HL-60 (cell line): ENCODE measurements at regions not wholly inside any gene's neighbourhood (a gene's known extent, or its start where the extent isn't known, plus 50 kb on each side); places are given as distances from the start of the nearest gene placed in this dataset.

ENCODE experiments used
- DNase-seq, 2 experiments: peaks; one replicate each; pipeline ENCODE4 v3.0.0-alpha.2; 2010 to 2020; ENCODE audit warnings: low read depth in 1 of 2, low spot score in 1 of 2
- H3K27ac ChIP-seq: fragments of 250-450 bp; sonication (Bioruptor Pico); replicated peaks from 2 replicates; pipeline ENCODE4 v1.5.1; 2020; ENCODE audit warnings: mild to moderate bottlenecking, moderate library complexity
- H3K27me3 ChIP-seq: fragments of 250-450 bp; sonication (Bioruptor Pico); 2 replicates; pipeline ENCODE4 v1.5.1; 2021; ENCODE audit warnings: mild to moderate bottlenecking, moderate library complexity; ENCODE audit not compliant: insufficient read depth, poor library complexity, severe bottlenecking
- H3K4me3 ChIP-seq: replicated peaks from 2 replicates; pipeline ENCODE4 v1.5.1; 2011; ENCODE audit warnings: mild to moderate bottlenecking, control low read depth, low read length; ENCODE audit not compliant: insufficient read depth
- CTCF ChIP-seq: IDR thresholded peaks from one replicate; pipeline ENCODE4 v1.5.1; 2011; ENCODE audit warnings: low read length, control low read depth, inconsistent platforms; ENCODE audit not compliant: insufficient read depth
- GABPA ChIP-seq: IDR thresholded peaks from 2 replicates; pipeline ENCODE4 v1.6.1; 2012; ENCODE audit warnings: low read depth
- POLR2AphosphoS5 ChIP-seq: IDR thresholded peaks from 2 replicates; pipeline ENCODE4 v1.6.1; 2012; ENCODE audit warnings: low read depth
- REST ChIP-seq: IDR thresholded peaks from 2 replicates; pipeline ENCODE4 v1.6.1; 2012; ENCODE audit warnings: low read depth; ENCODE audit not compliant: insufficient replicate concordance
- SPI1 ChIP-seq: IDR thresholded peaks from 2 replicates; pipeline ENCODE4 v1.6.1; 2012; ENCODE audit warnings: low read depth, mild to moderate bottlenecking, borderline replicate concordance

- H3K27ac ChIP-seq: no peak overlapping the region
- no peaks in the 10 kb centered on the region for H3K27me3 ChIP-seq
- no peak for DNase-seq
- H3K4me3 ChIP-seq: no peak overlapping the region
- TF ChIP-seq REST: no peak
- TF ChIP-seq GABPA: no peak
- TF ChIP-seq SPI1: no peak
- TF ChIP-seq CTCF: no peak
- no peak for TF ChIP-seq POLR2AphosphoS5
These were observed 305.7 kb upstream of the XYLT1 start for GRCh38 chr16:17776465-17776864.

- Histone ChIP-seq H3K27ac (no peak overlapping the region), H3K4me3 (no peak overlapping the region), H3K27me3 (no peaks in the 10 kb centered on the region)
- no peak for TF ChIP-seq POLR2AphosphoS5
- TF ChIP-seq GABPA: no peak
- no peak for TF ChIP-seq SPI1
- no peak for TF ChIP-seq REST
- no peak for TF ChIP-seq CTCF
- no peak for DNase-seq
These were observed 304.3 kb upstream of the XYLT1 start for GRCh38 chr16:17775061-17775460.

- no peaks in the 10 kb centered on the region for H3K27me3 ChIP-seq
- DNase-seq: no peak
- H3K4me3 ChIP-seq: no peak overlapping the region
- H3K27ac ChIP-seq: no peak overlapping the region
- no peak for TF ChIP-seq SPI1
- no peak for TF ChIP-seq REST
- TF ChIP-seq CTCF: no peak
- TF ChIP-seq GABPA: no peak
- no peak for TF ChIP-seq POLR2AphosphoS5
These were observed 302.9 kb upstream of the XYLT1 start for GRCh38 chr16:17773698-17774101.
